HepG2 (cell line): ENCODE measurements at regions not wholly inside any gene's neighbourhood (a gene's known extent, or its start where the extent isn't known, plus 50 kb on each side); places are given as distances from the start of the nearest gene placed in this dataset.

Experiments used
- ATAC-seq: fragments of 200-7000 bp; cut with Tn5 transposase; 3 replicates; pipeline ENCODE4 v1.9.1; 2020; ENCODE audit warnings: mild to moderate bottlenecking, moderate library complexity
- BruUV-seq: library from RNA; stranded (reverse); fragments of 400-500 nt; replicated peaks from 2 replicates; lab custom pipeline; 2021; lab: Mats Ljungman, UMichigan
- CTCF ChIA-PET: fragments of 300-600 bp; formaldehyde crosslinking; extraction: SDS; loops from one replicate; lab custom pipeline; 2021; ENCODE audit warnings: low total read pairs, inconsistent platforms, low intra/inter-chr PET ratio; lab: Yijun Ruan, JAX
- POLR2A ChIA-PET: fragments of 350-600 bp; sonication (Branson Sonifier 250); formaldehyde crosslinking; loops from one replicate; lab custom pipeline; 2020; ENCODE audit warnings: antibody characterized with exemption, inconsistent platforms; lab: Yijun Ruan, JAX
- DNase-seq: peaks from one replicate; pipeline ENCODE4 v3.0.0-alpha.2; 2015; ENCODE audit warnings: low spot score
- FAIRE-seq: peaks from 3 replicates; lab custom pipeline; 2011; peaks lifted over from hg19 to GRCh38; lab: Jason Lieb, UNC
- H2AFZ ChIP-seq: one replicate; pipeline ENCODE4 v1.6.1; 2011; ENCODE audit warnings: low read length, inconsistent platforms
- H3K27ac ChIP-seq: fragments of 300-600 bp; 3 replicates; pipeline ENCODE4 v1.8.0; 2011; ENCODE audit warnings: mixed run types, mild to moderate bottlenecking, mixed read lengths, low read length, inconsistent platforms; ENCODE audit not compliant: insufficient read depth; ENCODE audit errors: extremely low read length
- H3K27me3 ChIP-seq, 2 experiments: fragments of 200-600 bp in 1 of 2; 2 replicates in 1 of 2; 3 replicates in 1 of 2; pipeline versions ENCODE4 v1.6.0 to v1.8.0; 2011; ENCODE audit warnings: low read length in 2 of 2, mild to moderate bottlenecking in 2 of 2, moderate library complexity in 2 of 2, inconsistent platforms in 1 of 2; ENCODE audit not compliant: insufficient read depth in 2 of 2, control insufficient read depth in 1 of 2
- H3K36me3 ChIP-seq, 2 experiments: fragments of 200-600 bp in 1 of 2; replicated peaks in 1 of 2; 2 replicates in 1 of 2; 3 replicates in 1 of 2; pipeline versions ENCODE4 v1.5.1 to v1.8.0; 2011; ENCODE audit warnings: low read length in 2 of 2, inconsistent platforms in 1 of 2; ENCODE audit not compliant: insufficient read depth in 2 of 2, control insufficient read depth in 1 of 2
- H3K4me1 ChIP-seq: 2 replicates; pipeline ENCODE4 v1.5.1; 2012; ENCODE audit warnings: low read length, inconsistent platforms; ENCODE audit not compliant: insufficient read depth
- H3K4me2 ChIP-seq: 2 replicates; pipeline ENCODE4 v1.6.0; 2011; ENCODE audit warnings: low read depth, low read length, inconsistent platforms
- H3K4me3 ChIP-seq, 3 experiments: fragments of 200-600 bp in 1 of 3; sonication (generic), shearing (Covaris generic) in 1 of 3; replicated peaks in 1 of 3; 2 replicates each; pipeline ENCODE4 v1.5.1; 2011 to 2016; ENCODE audit warnings: low read length in 3 of 3, inconsistent platforms in 2 of 3, low read depth in 2 of 3, mild to moderate bottlenecking in 2 of 3, control low read depth in 1 of 3, mixed read lengths in 1 of 3; ENCODE audit not compliant: insufficient read depth in 1 of 3
- H3K79me2 ChIP-seq: one replicate; pipeline ENCODE4 v1.6.1; 2011; ENCODE audit warnings: low read length, inconsistent platforms; ENCODE audit not compliant: insufficient read depth
- H3K9ac ChIP-seq: 2 replicates; pipeline ENCODE4 v1.6.0; 2011; ENCODE audit warnings: mild to moderate bottlenecking, low read depth, low read length, inconsistent platforms; ENCODE audit not compliant: insufficient read depth
- H3K9me3 ChIP-seq: 2 replicates; pipeline ENCODE4 v1.5.1; 2012; ENCODE audit warnings: mild to moderate bottlenecking, low read length
- H4K20me1 ChIP-seq: 2 replicates; pipeline ENCODE4 v1.6.0; 2011; ENCODE audit warnings: inconsistent platforms, mild to moderate bottlenecking, low read length, moderate library complexity; ENCODE audit not compliant: insufficient read depth
- MAFF ChIP-seq: IDR thresholded peaks from 2 replicates; pipeline ENCODE4 v1.6.1; 2011; ENCODE audit warnings: low read depth, low read length, improper control_type of control experiment
- MAFK ChIP-seq, 2 experiments: IDR thresholded peaks in 1 of 2; conservative IDR thresholded peaks in 1 of 2; 2 replicates each; pipeline ENCODE4 v1.6.1; 2011; ENCODE audit warnings: improper control_type of control experiment in 2 of 2, low read length in 2 of 2
- USF2 ChIP-seq, 2 experiments: sonication (generic) in 1 of 2; formaldehyde crosslinking in 1 of 2; IDR thresholded peaks; 2 replicates each; pipeline versions ENCODE4 v1.5.1 to v1.6.1; 2011 to 2020; ENCODE audit warnings: borderline replicate concordance in 1 of 2, low read depth in 1 of 2, low read length in 1 of 2, mild to moderate bottlenecking in 1 of 2, missing genetic modification reagents in 1 of 2, moderate library complexity in 1 of 2
- ZBTB49 ChIP-seq: sonication (generic); formaldehyde crosslinking; IDR thresholded peaks from 2 replicates; pipeline ENCODE4 v1.4.0; 2020; ENCODE audit warnings: missing genetic modification reagents, borderline replicate concordance
- ZFP62 ChIP-seq: sonication (generic); formaldehyde crosslinking; IDR thresholded peaks from 2 replicates; pipeline ENCODE4 v1.4.0; 2020; ENCODE audit warnings: missing genetic modification reagents
- ZNF776 ChIP-seq: sonication (generic); formaldehyde crosslinking; IDR thresholded peaks from 2 replicates; pipeline ENCODE4 v1.4.0; 2020; ENCODE audit warnings: mild to moderate bottlenecking, missing genetic modification reagents
- whole genome bisulfite sequencing: methylation state at CpG from one replicate; pipeline ENCODE4 v1.1.6; 2017; ENCODE audit warnings: low lambda C conversion rate; 5-methylcytosine and 5-hydroxymethylcytosine counted together
- in situ Hi-C: cut with HindIII; loops from 2 replicates; pipeline ENCODE4 v1.10.0; 2017; ENCODE audit warnings: low pct_unique_long_range_greater_than_20kb; ENCODE audit not compliant: extremely low pct_ligation_motif_present
- intact Hi-C: fragments of 100-400 bp; cut with micrococcal nuclease; formaldehyde crosslinking; loops from one replicate; pipeline ENCODE4 v1.10.0; 2022; ENCODE audit not compliant: unreplicated experiment

GRCh38 chr2:145136702-145137101 lies 616.8 kb upstream of the ZEB2 start:
- peak; percentile 43; the same call in 1 of the 2 replicates for TF ChIP-seq MAFF
- TF ChIP-seq ZBTB49, result no peak
- no peak for TF ChIP-seq ZFP62 (CRISPR knock-in tag)
- TF ChIP-seq MAFK (conservative IDR thresholded peaks at IDR 0.05 in 1 of 2, IDR thresholded peaks at IDR 0.05 in 1 of 2; ENCODE audit: low read length in 2 of 2), result peak; percentile 51 to 63; a peak in 2 of 4 replicates

GRCh38 chr2:145126146-145126545 lies 606.2 kb upstream of the ZEB2 start:
- FAIRE-seq (no peak), DNase-seq (no peak), ATAC-seq (no peak)
- no peak overlapping the region for H3K9ac ChIP-seq
- H3K27me3 ChIP-seq, result no peaks in the 10 kb centered on the region
- H3K4me3 ChIP-seq, result no peak overlapping the region
- no peak overlapping the region for H2AFZ ChIP-seq
- no TSS peak for BruUV-seq
- intact Hi-C loops, result no loop called here
- H4K20me1 ChIP-seq, result no peaks in the 10 kb centered on the region
- H3K4me2 ChIP-seq, result no peak overlapping the region
- in situ Hi-C loops, result no loop called here
- 28% methylated on average over 2 of the region's 2 CpGs for WGBS
- H3K4me1 ChIP-seq, result no peaks in the 10 kb centered on the region
- POLR2A ChIA-PET, result no interaction called here
- CTCF ChIA-PET, result no interaction called here
- TF ChIP-seq ZNF776 (CRISPR knock-in tag) (no peak), USF2 (IDR thresholded peaks at IDR 0.05; ENCODE audit: low read depth, low read length) (0 out of 2 replicates have a peak, but pooled peaks have one; percentile 24), USF2 (CRISPR knock-in tag; IDR thresholded peaks at IDR 0.05; ENCODE audit: borderline replicate concordance) (no peak)
- no peaks in the 10 kb centered on the region for H3K9me3 ChIP-seq
- H3K79me2 ChIP-seq, result no peaks in the 10 kb centered on the region
- H3K36me3 ChIP-seq, result no peaks in the 10 kb centered on the region
- H3K27ac ChIP-seq, result no peak overlapping the region

More at GRCh38 chr2:145136702-145137101, 616.8 kb upstream of the ZEB2 start:
- Histone ChIP-seq H3K27me3 (no peaks in the 10 kb centered on the region), H3K4me3 (no peak overlapping the region), H4K20me1 (no peaks in the 10 kb centered on the region), H3K79me2 (no peaks in the 10 kb centered on the region), H3K9ac (no peak overlapping the region), H2AFZ (no peak overlapping the region), H3K4me2 (no peak overlapping the region), H3K9me3 (no peaks in the 10 kb centered on the region), H3K27ac (no peak overlapping the region), H3K4me1 (no peaks in the 10 kb centered on the region), H3K36me3 (no peaks in the 10 kb centered on the region)
- ChIA-PET CTCF (no interaction called here), POLR2A (no interaction called here)
- BruUV-seq, result no TSS peak
- intact Hi-C loops (no loop called here), in situ Hi-C loops (no loop called here)
- DNase-seq, result no peak
- WGBS, result 3% methylated on average over 1 of the region's 1 CpG
- no peak for FAIRE-seq
- ATAC-seq, result no peak
